A673 (cell line): ENCODE measurements at regions not wholly inside any gene's neighbourhood (a gene's known extent, or its start where the extent isn't known, plus 50 kb on each side); places are given as distances from the start of the nearest gene placed in this dataset.

ENCODE experiments used
- BruUV-seq: library from RNA; stranded (reverse); fragments of 400-500 nt; replicated peaks from 2 replicates; lab custom pipeline; 2021; lab: Mats Ljungman, UMichigan
- CTCF ChIA-PET: fragments of 300-600 bp; sonication (Branson Sonifier 250); formaldehyde crosslinking; loops from one replicate; lab custom pipeline; 2022; ENCODE audit warnings: antibody characterized with exemption; lab: Charles Lee
- POLR2A ChIA-PET: fragments of 300-600 bp; sonication (Branson Sonifier 250); formaldehyde crosslinking; loops from one replicate; lab custom pipeline; 2022; ENCODE audit warnings: antibody characterized with exemption; ENCODE audit not compliant: low non-redundant PET; lab: Charles Lee
- DNase-seq: peaks from one replicate; pipeline ENCODE4 v3.0.0-alpha.2; 2015; ENCODE audit warnings: low spot score
- H3K27ac ChIP-seq: fragments of 200-600 bp; sonication (generic); 2 replicates; pipeline ENCODE4 v1.5.1; 2016; ENCODE audit warnings: mixed run types, low read depth, mild to moderate bottlenecking, mixed read lengths, antibody characterized with exemption, low read length; ENCODE audit not compliant: poor library complexity, severe bottlenecking
- H3K27me3 ChIP-seq: fragments of 200-600 bp; sonication (generic); replicated peaks from 2 replicates; pipeline ENCODE4 v1.6.1; 2017; ENCODE audit warnings: mixed run types, low read depth, mild to moderate bottlenecking, mixed read lengths, antibody characterized with exemption, low read length; ENCODE audit not compliant: insufficient read depth, poor library complexity
- H3K36me3 ChIP-seq: fragments of 200-600 bp; sonication (generic); 2 replicates; pipeline ENCODE4 v1.6.1; 2016; ENCODE audit warnings: mixed run types, mild to moderate bottlenecking, mixed read lengths, antibody characterized with exemption, low read length; ENCODE audit not compliant: insufficient read depth, poor library complexity, severe bottlenecking
- H3K4me1 ChIP-seq: fragments of 200-600 bp; sonication (generic); 2 replicates; pipeline ENCODE4 v1.6.1; 2017; ENCODE audit warnings: mixed run types, mild to moderate bottlenecking, mixed read lengths, antibody characterized with exemption, low read length; ENCODE audit not compliant: insufficient read depth, poor library complexity, severe bottlenecking
- H3K4me3 ChIP-seq: fragments of 200-600 bp; sonication (generic); 2 replicates; pipeline ENCODE4 v1.5.1; 2016; ENCODE audit warnings: low read depth, mixed run types, mild to moderate bottlenecking, mixed read lengths, low read length; ENCODE audit not compliant: poor library complexity, severe bottlenecking
- H3K9me3 ChIP-seq: fragments of 200-600 bp; sonication (generic); 2 replicates; pipeline ENCODE4 v1.6.1; 2016; ENCODE audit warnings: mixed run types, low read depth, mild to moderate bottlenecking, mixed read lengths, antibody characterized with exemption, low read length; ENCODE audit not compliant: poor library complexity, severe bottlenecking
- CTCF ChIP-seq: fragments of 300-800, 200-600 bp; sonication (generic); conservative IDR thresholded peaks from 2 replicates; pipeline ENCODE4 v1.5.1; 2017; ENCODE audit warnings: low read depth, mild to moderate bottlenecking, antibody characterized with exemption, low read length, moderate library complexity, mixed read lengths
- EZH2 ChIP-seq: fragments of 200-600 bp; sonication (generic); IDR thresholded peaks from 2 replicates; pipeline ENCODE4 v1.6.1; 2017; ENCODE audit warnings: borderline replicate concordance, low read depth, mild to moderate bottlenecking, mixed read lengths, antibody characterized with exemption, low read length; ENCODE audit not compliant: poor library complexity, severe bottlenecking
- intact Hi-C: fragments of 100-400 bp; cut with micrococcal nuclease; formaldehyde crosslinking; loops from one replicate; pipeline ENCODE4 v1.10.0; 2022; ENCODE audit not compliant: unreplicated experiment

GRCh38 chr10:23717913-23718312 lies 279.0 kb downstream of the OTUD1 start:
- DNase-seq, result no peak
- intact Hi-C loops, result no loop called here
- Histone ChIP-seq H3K27me3 (no peaks in the 10 kb centered on the region), H3K4me1 (no peaks in the 10 kb centered on the region), H3K4me3 (no peak overlapping the region), H3K27ac (no peak overlapping the region), H3K36me3 (no peaks in the 10 kb centered on the region), H3K9me3 (no peaks in the 10 kb centered on the region)
- TF ChIP-seq EZH2 (no peak), CTCF (no peak)
- ChIA-PET CTCF (no interaction called here), POLR2A (no interaction called here)
- BruUV-seq, result no TSS peak

- POLR2A ChIA-PET, result no interaction called here
These were observed 280.1 kb downstream of the OTUD1 start for GRCh38 chr10:23718946-23719345.

GRCh38 chr10:23723796-23724195 lies 284.9 kb downstream of the OTUD1 start:
- Histone ChIP-seq H3K36me3 (no peaks in the 10 kb centered on the region), H3K27me3 (no peaks in the 10 kb centered on the region), H3K27ac (no peak overlapping the region), H3K9me3 (no peaks in the 10 kb centered on the region), H3K4me3 (no peak overlapping the region), H3K4me1 (no peaks in the 10 kb centered on the region)
- intact Hi-C loops, result no loop called here
- no peak for TF ChIP-seq CTCF
- TF ChIP-seq EZH2, result no peak
- no TSS peak for BruUV-seq
- DNase-seq, result no peak
- POLR2A ChIA-PET, result no interaction called here
- CTCF ChIA-PET, result no interaction called here

More at GRCh38 chr10:23718946-23719345, 280.1 kb downstream of the OTUD1 start:
- Histone ChIP-seq H3K4me3 (no peak overlapping the region), H3K4me1 (no peaks in the 10 kb centered on the region), H3K36me3 (no peaks in the 10 kb centered on the region), H3K9me3 (no peaks in the 10 kb centered on the region), H3K27me3 (no peaks in the 10 kb centered on the region), H3K27ac (no peak overlapping the region)
- no peak for DNase-seq
- CTCF ChIA-PET, result no interaction called here
- intact Hi-C loops, result no loop called here
- TF ChIP-seq CTCF, result no peak
- no TSS peak for BruUV-seq
